Kidney tubule cell (primary cell): ENCODE measurements at regions not wholly inside any gene's neighbourhood (a gene's known extent, or its start where the extent isn't known, plus 50 kb on each side); places are given as distances from the start of the nearest gene placed in this dataset.
A peak's percentile ranks its signal among the peaks of the same experiment; 100 is the strongest.

ENCODE experiments used
- DNase-seq: peaks from one replicate; pipeline ENCODE4 v3.0.0-alpha.2; 2018; ENCODE audit warnings: low spot score

DNA sequence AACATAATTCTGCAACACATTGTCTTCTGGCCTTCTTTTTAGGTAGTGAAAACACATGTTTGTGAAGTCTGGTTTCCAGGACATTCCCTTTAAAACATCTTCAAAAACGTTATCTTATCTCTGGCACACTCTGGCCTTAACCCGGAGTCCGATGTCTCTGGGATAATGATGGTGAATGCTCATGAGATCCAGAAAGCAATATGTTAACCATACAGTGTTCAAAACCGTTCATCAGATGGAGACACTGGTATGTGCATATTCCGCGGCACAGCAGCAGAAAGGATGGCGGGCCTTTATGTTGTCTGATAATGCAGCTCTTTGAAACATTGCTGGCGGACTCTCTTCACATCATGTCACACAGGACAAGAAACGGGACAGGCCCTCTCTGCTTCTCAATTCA, 605.2 kb downstream of the CCDC171 start:
- DNase-seq = no peak

- DNase-seq = no peak
Observed at GRCh38 chr9:16161483-16161882, 608.6 kb downstream of the CCDC171 start.

DNA sequence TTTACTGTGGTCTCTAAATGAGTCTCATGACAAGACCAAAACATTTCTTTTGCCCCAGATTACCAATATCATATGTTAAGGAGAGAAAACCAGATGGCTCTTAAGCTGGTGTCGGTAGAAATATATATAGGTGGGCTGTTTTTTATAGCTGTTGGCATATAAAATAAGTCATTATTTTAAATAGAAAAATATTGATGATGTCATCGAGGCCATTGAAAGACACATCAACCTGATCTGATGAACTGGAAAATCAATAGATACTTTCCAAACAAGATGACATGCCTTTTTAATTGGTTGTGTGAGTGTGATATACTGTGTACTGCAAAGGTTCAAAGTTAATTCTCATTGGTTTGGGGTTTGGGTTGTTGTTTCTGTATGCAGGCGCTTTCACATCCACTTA, 617.3 kb downstream of the CCDC171 start:
- DNase-seq = no peak

DNA sequence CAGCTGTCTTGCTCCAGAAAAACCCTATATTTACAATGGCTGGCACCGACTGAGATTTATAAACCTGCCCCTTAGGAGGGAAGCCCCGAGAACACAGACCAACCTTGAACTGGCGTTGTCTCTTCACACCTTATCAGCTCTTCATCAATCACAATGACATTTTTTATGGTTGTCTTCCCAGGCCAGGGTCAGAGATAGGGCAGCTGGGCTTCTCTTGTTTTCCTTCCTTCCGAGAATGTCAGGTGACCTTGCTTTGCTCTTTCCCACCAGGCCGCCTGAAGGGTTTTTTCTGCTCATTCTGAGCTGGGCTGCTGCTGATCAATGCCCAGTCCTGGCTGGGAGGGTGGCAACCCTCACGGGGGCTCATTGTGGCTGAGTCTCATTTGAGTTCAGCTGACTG, 619.1 kb downstream of the CCDC171 start:
- no peak for DNase-seq

- no peak for DNase-seq
Observed at GRCh38 chr9:16172796-16173195, 620.0 kb downstream of the CCDC171 start.

DNA sequence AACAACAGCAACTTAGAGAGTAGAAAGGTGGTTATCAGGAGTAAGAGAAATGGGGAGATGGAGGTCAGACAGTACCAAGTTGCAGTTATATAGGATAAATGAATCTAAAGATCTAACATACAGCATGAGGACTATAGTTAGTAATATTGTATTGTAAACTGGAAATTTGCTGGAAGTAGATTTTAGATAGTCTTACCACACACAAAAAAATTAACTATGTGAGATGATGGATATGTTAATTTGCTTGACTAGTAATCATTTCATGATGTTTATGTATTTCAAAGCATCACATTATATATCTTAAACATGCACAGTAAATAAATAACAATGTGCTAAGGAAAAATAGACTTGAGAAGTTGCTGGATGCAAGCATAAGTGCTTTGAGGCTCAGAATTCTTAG, 622.1 kb downstream of the CCDC171 start:
- DNase-seq = no peak

GRCh38 chr9:16175461-16175860, 622.6 kb downstream of the CCDC171 start:
- peak; percentile 51 for DNase-seq

DNA sequence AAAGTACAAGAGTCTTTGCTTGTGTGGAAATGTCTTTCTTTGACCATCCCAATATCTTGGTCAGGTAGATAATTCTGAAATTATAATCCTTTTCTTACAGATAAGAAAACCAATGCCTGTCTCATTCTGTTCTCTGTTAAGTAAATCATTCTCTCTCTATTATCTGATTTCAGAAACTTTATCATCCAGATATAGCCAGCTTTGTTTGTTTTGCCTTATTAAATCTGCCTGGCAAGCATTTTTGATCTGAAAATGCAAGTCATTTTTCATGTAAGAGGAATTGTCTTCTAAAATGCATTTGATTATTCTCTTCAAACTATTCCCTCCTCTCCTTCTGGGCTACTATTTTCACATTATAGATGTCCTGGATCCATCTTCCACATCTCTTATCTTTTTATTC, 625.5 kb downstream of the CCDC171 start:
- DNase-seq = no peak

GRCh38 chr9:16179566-16179965, 626.7 kb downstream of the CCDC171 start:
- peak; percentile 79 for DNase-seq

GRCh38 chr9:16180091-16180490, 627.2 kb downstream of the CCDC171 start:
- DNase-seq = no peak

DNA sequence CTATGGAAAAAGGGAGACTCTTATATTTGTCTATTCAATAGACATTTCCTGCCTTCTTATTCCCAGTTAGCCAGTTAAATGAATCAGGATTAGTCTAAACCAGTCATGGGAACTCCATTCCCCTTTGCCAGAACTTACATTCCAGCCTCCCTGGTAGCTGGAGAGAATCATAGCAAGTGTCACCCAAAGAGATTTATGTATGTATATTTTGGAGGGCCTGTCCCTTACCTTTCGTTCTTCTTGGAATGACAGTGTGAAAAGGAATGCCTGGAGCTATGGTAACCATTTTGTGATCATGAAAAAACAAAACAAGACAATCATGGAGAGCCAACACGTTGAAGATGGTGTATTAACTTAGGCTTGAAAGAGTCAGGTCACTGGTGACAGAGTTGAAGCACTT, 627.7 kb downstream of the CCDC171 start:
- peak; percentile 94 for DNase-seq

DNA sequence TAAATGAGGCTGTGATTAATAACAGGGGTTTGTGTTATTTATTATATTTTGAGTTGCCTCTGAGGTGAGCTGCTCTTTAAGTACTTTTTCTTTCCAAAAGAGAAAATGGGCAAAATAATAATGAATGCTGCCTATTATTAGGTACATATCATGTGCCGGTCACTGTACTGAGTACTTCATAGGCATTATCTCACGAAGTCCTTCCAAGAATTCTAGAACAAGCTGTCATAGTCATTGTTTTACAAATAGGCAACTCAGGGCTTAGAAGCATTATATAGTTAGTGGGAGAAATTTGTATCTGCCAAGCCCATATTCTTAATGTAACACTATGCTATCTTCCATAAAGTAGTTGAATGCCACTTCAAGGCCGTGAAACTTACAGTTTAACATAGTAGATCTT, 628.7 kb downstream of the CCDC171 start:
- no peak for DNase-seq

DNA sequence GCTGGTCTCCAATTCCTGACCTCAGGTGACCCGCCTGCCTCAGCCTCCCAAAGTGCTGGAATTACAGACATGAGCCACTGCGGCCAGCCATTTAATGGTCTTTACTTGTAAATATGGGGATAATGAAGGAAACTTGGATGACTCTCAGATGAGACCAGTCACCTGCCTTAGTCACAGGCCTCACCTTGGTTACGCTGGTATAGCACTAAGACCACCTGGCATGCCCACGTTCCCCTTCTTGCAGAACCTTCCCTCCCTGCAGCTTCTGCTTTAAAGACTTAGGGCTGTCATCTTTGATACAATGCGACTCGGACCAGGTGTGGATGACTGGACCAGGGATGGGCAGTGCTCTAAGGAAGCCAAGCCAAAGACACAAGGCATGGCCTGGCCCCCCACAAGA, 629.9 kb downstream of the CCDC171 start:
- DNase-seq = no peak

- DNase-seq = peak; percentile 80
Observed at GRCh38 chr9:16184964-16185646, 632.3 kb downstream of the CCDC171 start.

GRCh38 chr9:16191191-16191590, 638.3 kb downstream of the CCDC171 start:
- no peak for DNase-seq

- peak; percentile 75 for DNase-seq
Observed at GRCh38 chr9:16191691-16192402, 639.0 kb downstream of the CCDC171 start.

- no peak for DNase-seq
Observed at GRCh38 chr9:16192403-16193017, 639.7 kb downstream of the CCDC171 start.

- DNase-seq = no peak
Observed at GRCh38 chr9:16193066-16193465, 640.2 kb downstream of the CCDC171 start.

GRCh38 chr9:16196206-16196605, 643.4 kb downstream of the CCDC171 start:
- DNase-seq = no peak

GRCh38 chr9:16197578-16198370, 644.9 kb downstream of the CCDC171 start:
- DNase-seq = no peak

GRCh38 chr9:16198996-16199395, 646.2 kb downstream of the CCDC171 start:
- DNase-seq = no peak

GRCh38 chr9:16202221-16202620, 649.4 kb downstream of the CCDC171 start:
- peak; percentile 23 for DNase-seq
